DND-41 (cell line): ENCODE measurements at regions not wholly inside any gene's neighbourhood (a gene's known extent, or its start where the extent isn't known, plus 50 kb on each side); places are given as distances from the start of the nearest gene placed in this dataset.

Source experiments
- ATAC-seq: fragments of 200-7000 bp; cut with Tn5 transposase; 3 replicates; pipeline ENCODE4 v1.9.1; 2021; ENCODE audit warnings: low read depth; ENCODE audit not compliant: insufficient read depth
- DNase-seq: peaks from one replicate; pipeline ENCODE4 v3.0.0-alpha.2; 2020
- H2AFZ ChIP-seq: 2 replicates; pipeline ENCODE4 v1.6.0; 2012; ENCODE audit warnings: low read depth, low read length
- H3K27ac ChIP-seq: 2 replicates; pipeline ENCODE4 v1.5.1; 2012; ENCODE audit warnings: low read length, inconsistent platforms
- H3K27me3 ChIP-seq: fragments of 200-600 bp; sonication (generic); 2 replicates; pipeline ENCODE4 v1.6.0; 2012; ENCODE audit warnings: low read length, mild to moderate bottlenecking, inconsistent platforms; ENCODE audit not compliant: insufficient read depth, poor library complexity
- H3K36me3 ChIP-seq: 2 replicates; pipeline ENCODE4 v1.5.1; 2012; ENCODE audit warnings: low read length, inconsistent platforms; ENCODE audit not compliant: insufficient read depth
- H3K4me1 ChIP-seq: 2 replicates; pipeline ENCODE4 v1.5.1; 2012; ENCODE audit warnings: mild to moderate bottlenecking, low read length; ENCODE audit not compliant: insufficient read depth
- H3K4me2 ChIP-seq: 2 replicates; pipeline ENCODE4 v1.6.0; 2012; ENCODE audit warnings: mild to moderate bottlenecking, moderate library complexity, low read length, inconsistent platforms; ENCODE audit not compliant: insufficient read depth
- H3K4me3 ChIP-seq, 2 experiments: fragments of 200-600 bp in 1 of 2; shearing (Covaris generic) in 1 of 2; 2 replicates each; pipeline ENCODE4 v1.5.1; 2012 to 2016; ENCODE audit warnings: inconsistent platforms in 2 of 2, low read length in 2 of 2, mild to moderate bottlenecking in 2 of 2, low read depth in 1 of 2, moderate library complexity in 1 of 2
- H3K79me2 ChIP-seq: 2 replicates; pipeline ENCODE4 v1.6.0; 2012; ENCODE audit warnings: low read length, inconsistent platforms; ENCODE audit not compliant: insufficient read depth
- H3K9ac ChIP-seq: 2 replicates; pipeline ENCODE4 v1.6.0; 2012; ENCODE audit warnings: low read depth, mild to moderate bottlenecking, inconsistent platforms, low read length, moderate library complexity
- H3K9me3 ChIP-seq: 2 replicates; pipeline ENCODE4 v1.5.1; 2012; ENCODE audit warnings: low read length, moderate library complexity, mild to moderate bottlenecking, inconsistent platforms; ENCODE audit not compliant: insufficient read depth, severe bottlenecking
- H4K20me1 ChIP-seq: 2 replicates; pipeline ENCODE4 v1.6.0; 2012; ENCODE audit warnings: low read length; ENCODE audit not compliant: insufficient read depth
- CTCF ChIP-seq: IDR thresholded peaks from 2 replicates; pipeline ENCODE4 v1.5.1; 2012; ENCODE audit warnings: borderline replicate concordance, low read length, moderate library complexity, mild to moderate bottlenecking; ENCODE audit not compliant: poor library complexity, severe bottlenecking; ENCODE audit errors: extremely low read depth
- EZH2 ChIP-seq: IDR thresholded peaks from 3 replicates; pipeline ENCODE4 v1.6.1; 2012; ENCODE audit warnings: borderline replicate concordance, low read depth, mild to moderate bottlenecking, moderate library complexity, low read length, inconsistent platforms; ENCODE audit not compliant: severe bottlenecking

- ATAC-seq (no peak), DNase-seq (no peak)
- H3K4me3 ChIP-seq: no peak overlapping the region
- H3K4me1 ChIP-seq: no peaks in the 10 kb centered on the region
- no peaks in the 10 kb centered on the region for H3K79me2 ChIP-seq
- no peaks in the 10 kb centered on the region; the same call in 1 of the 2 replicates for H4K20me1 ChIP-seq
- H2AFZ ChIP-seq: no peak overlapping the region
- H3K9me3 ChIP-seq: no peaks in the 10 kb centered on the region
- peaks cover 14% of the 10 kb centered on the region for H3K27me3 ChIP-seq
- H3K27ac ChIP-seq: no peak overlapping the region
- no peaks in the 10 kb centered on the region for H3K36me3 ChIP-seq
- no peak overlapping the region for H3K9ac ChIP-seq
- H3K4me2 ChIP-seq: no peak overlapping the region
- TF ChIP-seq EZH2 (no peak), CTCF (no peak)
Measured at GRCh38 chr1:37107153-37107907, 73.0 kb upstream of the GRIK3 start.

- Histone ChIP-seq H3K27ac (no peak overlapping the region), H3K36me3 (no peaks in the 10 kb centered on the region), H3K79me2 (no peaks in the 10 kb centered on the region), H2AFZ (no peak overlapping the region), H3K4me2 (no peak overlapping the region), H3K9ac (no peak overlapping the region), H4K20me1 (no peaks in the 10 kb centered on the region; the same call in 1 of the 2 replicates), H3K9me3 (no peaks in the 10 kb centered on the region), H3K4me3 (no peak overlapping the region), H3K4me1 (no peaks in the 10 kb centered on the region), H3K27me3 (peaks cover 14% of the 10 kb centered on the region)
- DNase-seq (no peak), ATAC-seq (no peak)
- TF ChIP-seq EZH2 (no peak), CTCF (no peak)
Measured at GRCh38 chr1:37108596-37109188, 74.4 kb upstream of the GRIK3 start.

DNA sequence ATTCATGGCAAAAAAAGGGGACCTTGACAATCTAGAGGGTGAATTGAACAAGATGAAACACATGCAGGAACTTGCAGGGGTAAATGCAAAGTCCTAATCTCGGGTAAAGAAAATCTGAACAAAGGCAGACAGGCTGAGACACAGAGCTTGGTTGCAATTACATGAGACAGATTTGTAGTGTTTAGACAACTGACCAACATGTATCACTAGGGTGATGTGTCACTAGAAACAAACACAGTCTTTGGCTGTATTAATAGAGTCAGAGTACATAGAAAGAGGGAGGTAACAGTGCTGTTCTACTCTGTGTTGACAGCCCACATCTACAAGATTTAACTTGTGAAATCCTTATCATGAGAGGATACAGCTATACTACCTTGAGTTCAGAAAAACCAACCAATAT, 78.1 kb upstream of the GRIK3 start:
- no peaks in the 10 kb centered on the region; the same call in 1 of the 2 replicates for H4K20me1 ChIP-seq
- no peak overlapping the region for H3K27ac ChIP-seq
- TF ChIP-seq CTCF: no peak
- no peak for TF ChIP-seq EZH2
- H3K4me3 ChIP-seq: no peak overlapping the region
- no peak for DNase-seq
- H3K4me1 ChIP-seq: no peaks in the 10 kb centered on the region
- H3K9me3 ChIP-seq: no peaks in the 10 kb centered on the region
- ATAC-seq: no peak
- no peaks in the 10 kb centered on the region for H3K79me2 ChIP-seq
- H3K9ac ChIP-seq: no peak overlapping the region
- H3K4me2 ChIP-seq: no peak overlapping the region
- H3K27me3 ChIP-seq: peaks cover 8% of the 10 kb centered on the region
- no peaks in the 10 kb centered on the region for H3K36me3 ChIP-seq
- no peak overlapping the region for H2AFZ ChIP-seq
